ENCODE measurements at regions not wholly inside any gene's neighbourhood (a gene's known extent, or its start where the extent isn't known, plus 50 kb on each side); places are given as distances from the start of the nearest gene placed in this dataset.

- no peak for DNase-seq (ENCODE audit: low read depth, low spot score)
- TF ChIP-seq CTCF (IDR thresholded peaks at IDR 0.05; ENCODE audit: insufficient read depth, low read length, missing control alignments), result no peak
- POLR2A ChIA-PET, result no interaction called here
- CTCF ChIA-PET, result no interaction called here
- H3K4me3 ChIP-seq (ENCODE audit: low read depth, low read length), result no peak overlapping the region
These were observed 509.6 kb downstream of the FUT8 start for GRCh38 chr14:65922142-65922541.

- ChIA-PET CTCF (interaction anchor here (0.9 kb wide), 1 partner anchor 33 kb away, joined by 4 read pairs; no protein-coding TSS in a partner anchor), POLR2A (no interaction called here)
- DNase-seq (ENCODE audit: low read depth, low spot score), result no peak
- no peak overlapping the region for H3K4me3 ChIP-seq (ENCODE audit: low read depth, low read length)
- TF ChIP-seq CTCF (IDR thresholded peaks at IDR 0.05; ENCODE audit: insufficient read depth, low read length, missing control alignments), result no peak
These were observed 514.0 kb downstream of the FUT8 start for GRCh38 chr14:65926504-65926903.

- no peak for DNase-seq (ENCODE audit: low read depth, low spot score)
- TF ChIP-seq CTCF (IDR thresholded peaks at IDR 0.05; ENCODE audit: insufficient read depth, low read length, missing control alignments), result no peak
- H3K4me3 ChIP-seq (ENCODE audit: low read depth, low read length), result no peak overlapping the region
- POLR2A ChIA-PET, result no interaction called here
- CTCF ChIA-PET, result interaction anchor here (0.9 kb wide), 1 partner anchor 32 kb away, joined by 4 read pairs; no protein-coding TSS in a partner anchor
These were observed 514.6 kb downstream of the FUT8 start for GRCh38 chr14:65926935-65927700.

- no peak for TF ChIP-seq CTCF (IDR thresholded peaks at IDR 0.05; ENCODE audit: insufficient read depth, low read length, missing control alignments)
- ChIA-PET POLR2A (no interaction called here), CTCF (no interaction called here)
- no peak overlapping the region for H3K4me3 ChIP-seq (ENCODE audit: low read depth, low read length)
- DNase-seq (ENCODE audit: low read depth, low spot score), result no peak
These were observed 515.4 kb downstream of the FUT8 start for GRCh38 chr14:65927931-65928356.

GRCh38 chr14:65928995-65929394 lies 516.5 kb downstream of the FUT8 start:
- H3K4me3 ChIP-seq (ENCODE audit: low read depth, low read length), result no peak overlapping the region
- POLR2A ChIA-PET, result no interaction called here
- no peak for TF ChIP-seq CTCF (IDR thresholded peaks at IDR 0.05; ENCODE audit: insufficient read depth, low read length, missing control alignments)
- CTCF ChIA-PET, result no interaction called here
- DNase-seq (ENCODE audit: low read depth, low spot score), result no peak

- CTCF ChIA-PET, result no interaction called here
- H3K4me3 ChIP-seq (ENCODE audit: low read depth, low read length), result no peak overlapping the region
- POLR2A ChIA-PET, result no interaction called here
- TF ChIP-seq CTCF (IDR thresholded peaks at IDR 0.05; ENCODE audit: insufficient read depth, low read length, missing control alignments), result no peak
- DNase-seq (ENCODE audit: low read depth, low spot score), result no peak
These were observed 521.0 kb downstream of the FUT8 start for GRCh38 chr14:65933400-65934069.

All from AG04449 (cell line).